Left lung (tissue), 4 donors: ENCODE measurements at regions not wholly inside any gene's neighbourhood (a gene's known extent, or its start where the extent isn't known, plus 50 kb on each side); places are given as distances from the start of the nearest gene placed in this dataset.

Experiments
- ATAC-seq: fragments of 200-7000 bp; cut with Tn5 transposase; one replicate; pipeline ENCODE4 v1.9.1; 2020; ENCODE audit warnings: moderate library complexity
- DNase-seq, 4 donors: peaks; one replicate each; pipeline ENCODE4 v3.0.0-alpha.2; 2013 to 2020
- H3K27ac ChIP-seq, 2 donors: fragments of 200-600 bp; sonication (generic) in 1 of 2; one replicate each; pipeline versions ENCODE4 v1.5.0 to v1.8.0; 2020 to 2021
- H3K27me3 ChIP-seq, 2 donors: fragments of 200-600 bp; sonication (generic) in 1 of 2; one replicate each; pipeline versions ENCODE4 v1.5.0 to v1.8.0; 2020 to 2021
- H3K36me3 ChIP-seq, 2 donors: fragments of 200-600 bp; sonication (generic) in 1 of 2; one replicate each; pipeline versions ENCODE4 v1.5.0 to v1.8.0; 2020 to 2021
- H3K4me1 ChIP-seq, 2 donors: fragments of 200-600 bp; one replicate each; pipeline ENCODE4 v1.8.0; 2021
- H3K4me3 ChIP-seq, 2 donors: fragments of 200-600 bp; sonication (generic) in 1 of 2; one replicate each; pipeline versions ENCODE4 v1.5.0 to v1.8.0; 2020 to 2021; ENCODE audit warnings: mild to moderate bottlenecking in 1 of 2
- H3K9me3 ChIP-seq, 2 donors: fragments of 200-600 bp; sonication (generic) in 1 of 2; one replicate each; pipeline versions ENCODE4 v1.5.0 to v1.8.0; 2020 to 2021
- CTCF ChIP-seq, 2 donors: fragments of 200-600 bp; sonication (generic) in 1 of 2; IDR thresholded peaks; one replicate each; pipeline versions ENCODE4 v1.5.0 to v1.8.0; 2021; ENCODE audit warnings: antibody characterized with exemption in 2 of 2
- intact Hi-C, 2 donors: fragments of 100-400 bp; cut with DNase I; formaldehyde crosslinking; loops; one replicate each; pipeline versions ENCODE4 v1.11.2 to v1.14.2; 2022
- donor health status: DM: no; HTN: yes; CAD: no.
- donor health status: DM: no; HTN: no; CAD: no.

GRCh38 chr6:76472858-76473257 lies 400.4 kb upstream of the IMPG1 start:
- Histone ChIP-seq H3K27me3 (no peaks in the 10 kb centered on the region), H3K36me3 (no peaks in the 10 kb centered on the region), H3K4me1 (no peaks in the 10 kb centered on the region), H3K9me3 (peaks cover 0 to 9% of the 10 kb centered on the region in 2 donors), H3K4me3 (no peak overlapping the region), H3K27ac (no peak overlapping the region)
- DNase-seq (peak in 2 of 4 donors; percentile 14 to 15), ATAC-seq (no peak)
- TF ChIP-seq CTCF (IDR thresholded peaks at IDR 0.05): no peak
- intact Hi-C loops: no loop called here

- no peak overlapping the region for H3K4me3 ChIP-seq
- no peak overlapping the region for H3K27ac ChIP-seq
- intact Hi-C loops: no loop called here
- peaks cover 0 to 7% of the 10 kb centered on the region in 2 donors for H3K9me3 ChIP-seq
- DNase-seq: no peak
- H3K4me1 ChIP-seq: no peaks in the 10 kb centered on the region
- no peaks in the 10 kb centered on the region for H3K27me3 ChIP-seq
- ATAC-seq: no peak
- no peaks in the 10 kb centered on the region for H3K36me3 ChIP-seq
- TF ChIP-seq CTCF (IDR thresholded peaks at IDR 0.05): no peak
Observed at GRCh38 chr6:76466286-76466685, 393.8 kb upstream of the IMPG1 start.

GRCh38 chr6:76465410-76465809 lies 392.9 kb upstream of the IMPG1 start:
- H3K36me3 ChIP-seq: no peaks in the 10 kb centered on the region
- no peaks in the 10 kb centered on the region for H3K4me1 ChIP-seq
- no peak for TF ChIP-seq CTCF (IDR thresholded peaks at IDR 0.05)
- no peak for DNase-seq
- intact Hi-C loops: no loop called here
- peaks cover 0 to 7% of the 10 kb centered on the region in 2 donors for H3K9me3 ChIP-seq
- no peaks in the 10 kb centered on the region for H3K27me3 ChIP-seq
- no peak overlapping the region for H3K4me3 ChIP-seq
- H3K27ac ChIP-seq: no peak overlapping the region
- no peak for ATAC-seq

- H3K4me3 ChIP-seq: no peak overlapping the region
- ATAC-seq: no peak
- H3K27ac ChIP-seq: no peak overlapping the region
- H3K9me3 ChIP-seq: peaks cover 0 to 11% of the 10 kb centered on the region in 2 donors
- intact Hi-C loops: no loop called here
- DNase-seq: peak in 1 of 4 donors; percentile 71
- H3K36me3 ChIP-seq: no peaks in the 10 kb centered on the region
- H3K4me1 ChIP-seq: no peaks in the 10 kb centered on the region
- no peaks in the 10 kb centered on the region for H3K27me3 ChIP-seq
- no peak for TF ChIP-seq CTCF (IDR thresholded peaks at IDR 0.05)
Observed at GRCh38 chr6:76453270-76453669, 380.8 kb upstream of the IMPG1 start.

- peak in 1 of 4 donors; percentile 39 for DNase-seq
- Histone ChIP-seq H3K4me3 (no peak overlapping the region), H3K9me3 (peaks cover 0 to 11% of the 10 kb centered on the region in 2 donors), H3K36me3 (no peaks in the 10 kb centered on the region), H3K27me3 (no peaks in the 10 kb centered on the region), H3K4me1 (no peaks in the 10 kb centered on the region), H3K27ac (no peak overlapping the region)
- ATAC-seq: no peak
- intact Hi-C loops: no loop called here
- no peak for TF ChIP-seq CTCF (IDR thresholded peaks at IDR 0.05)
Observed at GRCh38 chr6:76451926-76452709, 379.7 kb upstream of the IMPG1 start.
